PC-3 (cell line): ENCODE measurements at regions not wholly inside any gene's neighbourhood (a gene's known extent, or its start where the extent isn't known, plus 50 kb on each side); places are given as distances from the start of the nearest gene placed in this dataset.

Experiments used
- ATAC-seq: fragments of 200-7000 bp; cut with Tn5 transposase; 2 replicates; pipeline ENCODE4 v1.9.1; 2020; ENCODE audit warnings: mild to moderate bottlenecking, moderate library complexity
- BruUV-seq: library from RNA; stranded (reverse); fragments of 400-500 nt; replicated peaks from 2 replicates; lab custom pipeline; 2021; lab: Mats Ljungman, UMichigan
- CTCF ChIA-PET: fragments of 300-600 bp; sonication (Branson Sonifier 250); formaldehyde crosslinking; loops from one replicate; lab custom pipeline; 2022; ENCODE audit warnings: antibody characterized with exemption; lab: Charles Lee
- POLR2A ChIA-PET: fragments of 300-600 bp; sonication (Branson Sonifier 250); formaldehyde crosslinking; loops from one replicate; lab custom pipeline; 2022; ENCODE audit warnings: antibody characterized with exemption; ENCODE audit not compliant: unreplicated experiment; lab: Charles Lee
- DNase-seq: peaks from one replicate; pipeline ENCODE4 v3.0.0-alpha.2; 2015
- H2AFZ ChIP-seq: fragments of 300-600 bp; sonication (generic); 2 replicates; pipeline ENCODE4 v1.6.0; 2016; ENCODE audit warnings: antibody characterized with exemption, low read length
- H3F3A ChIP-seq: fragments of 300-600 bp; sonication (generic); one replicate; pipeline ENCODE4 v1.6.0; 2017; ENCODE audit warnings: antibody characterized with exemption, low read length, control low read depth, mild to moderate bottlenecking; ENCODE audit not compliant: unreplicated experiment
- H3K27ac ChIP-seq: fragments of 300-600 bp; sonication (generic); 2 replicates; pipeline ENCODE4 v1.5.1; 2016; ENCODE audit warnings: mild to moderate bottlenecking, low read length
- H3K27me3 ChIP-seq: fragments of 300-600 bp; sonication (generic); 2 replicates; pipeline ENCODE4 v1.6.1; 2016; ENCODE audit warnings: low read length, mixed read lengths
- H3K36me3 ChIP-seq: fragments of 300-600 bp; sonication (generic); 2 replicates; pipeline ENCODE4 v1.6.1; 2016; ENCODE audit warnings: low read depth, mixed run types, low read length, mixed read lengths
- H3K4me1 ChIP-seq: fragments of 300-600 bp; sonication (generic); 2 replicates; pipeline ENCODE4 v1.5.1; 2016; ENCODE audit warnings: low read length; ENCODE audit not compliant: insufficient read depth
- H3K4me2 ChIP-seq: fragments of 300-600 bp; sonication (generic); 2 replicates; pipeline ENCODE4 v1.6.0; 2016; ENCODE audit warnings: low read length
- H3K4me3 ChIP-seq: fragments of 300-600 bp; sonication (generic); 2 replicates; pipeline ENCODE4 v1.5.1; 2016; ENCODE audit warnings: mild to moderate bottlenecking, low read length, mixed read lengths
- H3K79me2 ChIP-seq: fragments of 300-600 bp; sonication (generic); 2 replicates; pipeline ENCODE4 v1.6.1; 2017; ENCODE audit warnings: low read length, mixed read lengths
- H3K9ac ChIP-seq: fragments of 300-600 bp; sonication (generic); 2 replicates; pipeline ENCODE4 v1.6.0; 2016; ENCODE audit warnings: mild to moderate bottlenecking, low read length
- H3K9me2 ChIP-seq: fragments of 300-600 bp; sonication (generic); replicated peaks from 2 replicates; pipeline ENCODE4 v1.6.1; 2016; ENCODE audit warnings: mixed run types, low read length, mixed read lengths
- H3K9me3 ChIP-seq: fragments of 300-600 bp; sonication (generic); 2 replicates; pipeline ENCODE4 v1.6.1; 2016; ENCODE audit warnings: low read length, mixed read lengths
- H4K20me1 ChIP-seq: fragments of 300-600 bp; sonication (generic); 2 replicates; pipeline ENCODE4 v1.6.1; 2016; ENCODE audit warnings: low read length, mixed read lengths
- EZH2 ChIP-seq: fragments of 300-600 bp; sonication (generic); IDR thresholded peaks from one replicate; pipeline ENCODE4 v1.6.1; 2017; ENCODE audit warnings: antibody characterized with exemption, mild to moderate bottlenecking, low read length; ENCODE audit not compliant: unreplicated experiment
- EZH2phosphoT487 ChIP-seq: fragments of 300-600 bp; sonication (generic); IDR thresholded peaks from 2 replicates; pipeline ENCODE4 v1.6.1; 2018; ENCODE audit warnings: mild to moderate bottlenecking, antibody characterized with exemption, low read length, borderline replicate concordance
- intact Hi-C: fragments of 100-400 bp; cut with micrococcal nuclease; formaldehyde crosslinking; loops from 2 replicates; pipeline ENCODE4 v1.9.0; 2023
- TF ChIP-seq, protein P1 (sequence below): fragments of 300-600 bp; sonication (generic); conservative IDR thresholded peaks from 2 replicates; pipeline ENCODE4 v1.5.1; 2017; ENCODE audit warnings: antibody characterized with exemption, low read depth, mild to moderate bottlenecking, low read length

DNA sequence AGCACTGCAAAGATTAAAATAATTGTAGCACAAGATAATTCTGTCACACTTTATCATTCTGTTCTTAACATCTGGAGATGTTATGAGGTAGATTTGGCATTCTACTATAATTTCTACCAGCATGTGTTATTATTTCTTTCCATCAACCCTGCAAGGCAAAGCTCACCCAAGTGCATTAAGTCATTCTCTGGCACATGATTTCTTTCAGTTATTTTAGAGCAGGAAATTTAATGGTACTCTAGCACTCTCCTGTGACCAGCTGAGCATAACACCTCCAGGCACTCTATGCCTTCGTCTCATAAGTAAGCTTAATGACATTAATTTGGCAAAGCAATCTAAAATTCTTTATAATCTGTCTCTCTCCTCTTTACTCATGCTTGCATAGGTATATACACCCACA lies 300.2 kb upstream of the GPR149 start:
- H3K4me1 ChIP-seq = no peaks in the 10 kb centered on the region
- ChIA-PET CTCF (no interaction called here), POLR2A (no interaction called here)
- no peaks in the 10 kb centered on the region for H3K9me3 ChIP-seq
- no peak overlapping the region for H3K4me3 ChIP-seq
- intact Hi-C loops = loop anchor here (1.0 kb wide), 1 partner anchor 395 kb away; no protein-coding TSS in a partner anchor
- H2AFZ ChIP-seq = no peak overlapping the region
- TF ChIP-seq EZH2phosphoT487 (no peak), EZH2 (no peak)
- H3K9ac ChIP-seq = no peak overlapping the region
- H3K79me2 ChIP-seq = no peaks in the 10 kb centered on the region
- peaks cover 13% of the 10 kb centered on the region for H3K27me3 ChIP-seq
- no peak for DNase-seq
- H3K9me2 ChIP-seq = no peaks in the 10 kb centered on the region
- H3K4me2 ChIP-seq = no peak overlapping the region
- no peaks in the 10 kb centered on the region for H3K36me3 ChIP-seq
- no peaks in the 10 kb centered on the region for H4K20me1 ChIP-seq
- no TSS peak for BruUV-seq
- ATAC-seq = peak; percentile 50
- H3K27ac ChIP-seq = no peak overlapping the region
- no peaks in the 10 kb centered on the region for H3F3A ChIP-seq

DNA sequence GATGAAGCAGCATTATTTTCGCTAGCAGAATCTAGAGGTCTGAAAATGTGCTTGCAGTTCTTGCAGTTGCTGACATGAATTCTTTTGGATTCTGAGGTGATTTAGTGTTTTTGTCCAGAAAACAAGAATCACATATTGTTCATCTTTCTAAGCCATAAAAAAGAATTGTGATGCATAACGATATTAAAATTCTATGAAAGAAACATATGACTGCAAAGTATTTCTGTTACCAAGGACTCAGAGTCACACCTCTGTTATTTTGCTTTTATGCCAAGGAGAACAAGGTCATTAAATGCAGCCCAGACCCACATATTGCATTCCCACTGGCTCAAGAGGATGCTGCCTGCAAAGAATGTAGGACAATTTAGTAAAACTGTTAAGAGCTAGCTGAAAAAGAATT lies 299.8 kb upstream of the GPR149 start:
- no TSS peak for BruUV-seq
- no peaks in the 10 kb centered on the region for H3K9me3 ChIP-seq

DNA sequence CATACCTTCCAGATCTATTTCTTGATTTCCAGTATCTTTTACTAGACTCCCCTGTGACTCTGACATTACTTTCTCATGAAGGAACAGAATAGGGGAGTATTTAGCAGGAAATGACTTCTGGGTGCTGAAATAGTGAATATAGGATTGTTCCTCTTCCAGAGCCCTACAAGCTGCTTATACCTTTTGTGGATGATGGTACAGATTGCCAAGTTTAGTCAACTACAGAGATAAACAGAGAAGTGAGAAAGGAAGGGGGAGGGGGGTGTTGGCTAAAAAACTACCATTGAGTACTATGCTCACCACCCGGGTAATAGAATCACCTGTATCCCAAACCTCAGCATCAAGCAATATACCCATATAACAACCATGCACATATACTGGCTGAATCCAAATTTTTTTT lies 298.3 kb upstream of the GPR149 start:
- ChIA-PET CTCF (no interaction called here), POLR2A (no interaction called here)
- no TSS peak for BruUV-seq
- no peak overlapping the region for H3K4me2 ChIP-seq
- H4K20me1 ChIP-seq = no peaks in the 10 kb centered on the region
- H3K4me3 ChIP-seq = no peak overlapping the region
- peaks cover 28% of the 10 kb centered on the region for H3K27me3 ChIP-seq
- no peaks in the 10 kb centered on the region for H3K9me2 ChIP-seq
- H2AFZ ChIP-seq = no peak overlapping the region
- no peaks in the 10 kb centered on the region for H3K4me1 ChIP-seq
- H3K79me2 ChIP-seq = no peaks in the 10 kb centered on the region
- no peak for TF ChIP-seq EZH2
- no peak for TF ChIP-seq EZH2phosphoT487
- TF ChIP-seq, protein P1, sequence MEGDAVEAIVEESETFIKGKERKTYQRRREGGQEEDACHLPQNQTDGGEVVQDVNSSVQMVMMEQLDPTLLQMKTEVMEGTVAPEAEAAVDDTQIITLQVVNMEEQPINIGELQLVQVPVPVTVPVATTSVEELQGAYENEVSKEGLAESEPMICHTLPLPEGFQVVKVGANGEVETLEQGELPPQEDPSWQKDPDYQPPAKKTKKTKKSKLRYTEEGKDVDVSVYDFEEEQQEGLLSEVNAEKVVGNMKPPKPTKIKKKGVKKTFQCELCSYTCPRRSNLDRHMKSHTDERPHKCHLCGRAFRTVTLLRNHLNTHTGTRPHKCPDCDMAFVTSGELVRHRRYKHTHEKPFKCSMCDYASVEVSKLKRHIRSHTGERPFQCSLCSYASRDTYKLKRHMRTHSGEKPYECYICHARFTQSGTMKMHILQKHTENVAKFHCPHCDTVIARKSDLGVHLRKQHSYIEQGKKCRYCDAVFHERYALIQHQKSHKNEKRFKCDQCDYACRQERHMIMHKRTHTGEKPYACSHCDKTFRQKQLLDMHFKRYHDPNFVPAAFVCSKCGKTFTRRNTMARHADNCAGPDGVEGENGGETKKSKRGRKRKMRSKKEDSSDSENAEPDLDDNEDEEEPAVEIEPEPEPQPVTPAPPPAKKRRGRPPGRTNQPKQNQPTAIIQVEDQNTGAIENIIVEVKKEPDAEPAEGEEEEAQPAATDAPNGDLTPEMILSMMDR = no peak
- DNase-seq = no peak
- H3K9ac ChIP-seq = no peak overlapping the region
- ATAC-seq = no peak
- intact Hi-C loops = no loop called here
- no peaks in the 10 kb centered on the region for H3F3A ChIP-seq
- H3K36me3 ChIP-seq = no peaks in the 10 kb centered on the region
- H3K9me3 ChIP-seq = no peaks in the 10 kb centered on the region
- H3K27ac ChIP-seq = no peak overlapping the region

More for the DNA sequence above, 299.8 kb upstream of the GPR149 start:
- intact Hi-C loops = loop anchor here (1.0 kb wide), 1 partner anchor 394 kb away; no protein-coding TSS in a partner anchor
- H3K4me3 ChIP-seq = no peak overlapping the region
- no peak overlapping the region for H3K4me2 ChIP-seq
- H3K36me3 ChIP-seq = no peaks in the 10 kb centered on the region
- no peak for DNase-seq
- H3K9ac ChIP-seq = no peak overlapping the region
- H3F3A ChIP-seq = no peaks in the 10 kb centered on the region
- no peak overlapping the region for H3K27ac ChIP-seq
- H3K27me3 ChIP-seq = peaks cover 17% of the 10 kb centered on the region
- H3K79me2 ChIP-seq = no peaks in the 10 kb centered on the region
- CTCF ChIA-PET = no interaction called here
- no peak for ATAC-seq
- no peak overlapping the region for H2AFZ ChIP-seq
- H3K9me2 ChIP-seq = no peaks in the 10 kb centered on the region
- POLR2A ChIA-PET = no interaction called here
- H3K4me1 ChIP-seq = no peaks in the 10 kb centered on the region
- TF ChIP-seq EZH2phosphoT487 = no peak
- no peak for TF ChIP-seq EZH2
- TF ChIP-seq, protein P1 = no peak
- no peaks in the 10 kb centered on the region for H4K20me1 ChIP-seq
